Heart right ventricle (tissue), 16 donors: ENCODE measurements at regions not wholly inside any gene's neighbourhood (a gene's known extent, or its start where the extent isn't known, plus 50 kb on each side); places are given as distances from the start of the nearest gene placed in this dataset.

ENCODE experiments used
- ATAC-seq, 8 donors: fragments of 200-7000 bp; cut with Tn5 transposase; one replicate each; pipeline ENCODE4 v1.9.1; 2020; ENCODE audit warnings: mild to moderate bottlenecking in 8 of 8, moderate library complexity in 8 of 8, moderate number of reproducible peaks in 1 of 8
- DNase-seq, 2 donors: peaks; one replicate each; pipeline ENCODE4 v3.0.0-alpha.2; 2020
- H3K27ac ChIP-seq, 10 donors: fragments of 200-600 bp; sonication (generic) in 2 of 10; one replicate each; pipeline versions ENCODE4 v1.5.0 to v1.8.0; 2020 to 2022; ENCODE audit warnings: mild to moderate bottlenecking in 3 of 10
- H3K27me3 ChIP-seq, 7 donors: fragments of 200-600 bp; one replicate each; pipeline ENCODE4 v1.8.0; 2021 to 2022; ENCODE audit warnings: mild to moderate bottlenecking in 2 of 7
- H3K36me3 ChIP-seq, 9 donors: fragments of 200-600 bp; sonication (generic) in 1 of 9; one replicate each; pipeline versions ENCODE4 v1.5.0 to v1.8.0; 2020 to 2022; ENCODE audit warnings: mild to moderate bottlenecking in 2 of 9
- H3K4me1 ChIP-seq, 9 donors: fragments of 200-600 bp; sonication (generic) in 1 of 9; one replicate each; pipeline versions ENCODE4 v1.5.0 to v1.8.0; 2020 to 2022; ENCODE audit warnings: mild to moderate bottlenecking in 4 of 9
- H3K4me3 ChIP-seq, 10 donors: fragments of 200-600 bp; sonication (generic) in 2 of 10; one replicate each; pipeline versions ENCODE4 v1.5.0 to v1.8.0; 2020 to 2022; ENCODE audit warnings: mild to moderate bottlenecking in 7 of 10, moderate library complexity in 2 of 10
- H3K9me3 ChIP-seq, 11 donors: fragments of 200-600 bp in 10 of 11; sonication (generic) in 2 of 11; one replicate each; pipeline versions ENCODE4 v1.5.0 to v1.8.0; 2013 to 2022; ENCODE audit warnings: mild to moderate bottlenecking in 2 of 11, control low read depth in 1 of 11, moderate library complexity in 1 of 11
- CTCF ChIP-seq, 9 donors: fragments of 200-600 bp; sonication (generic) in 2 of 9; IDR thresholded peaks; one replicate each; pipeline versions ENCODE4 v1.5.0 to v1.8.0; 2021 to 2022; ENCODE audit warnings: antibody characterized with exemption in 9 of 9, mild to moderate bottlenecking in 5 of 9, moderate library complexity in 1 of 9
- WGBS, 2 donors: extraction: QIAGEN DNeasy Blood & Tissue Kit; methylation state at CpG; one replicate each; pipeline ENCODE4 v1.1.7; 2013; ENCODE audit warnings: inconsistent platforms in 1 of 2; 5-methylcytosine and 5-hydroxymethylcytosine counted together
- intact Hi-C, 10 donors: fragments of 100-400 bp; cut with DNase I; formaldehyde crosslinking; loops; one replicate each; pipeline versions ENCODE4 v1.11.1 to v1.14.2; 2022
- donor health status: Arrhythmogenic right ventricular cardiomyopathy.
- donor health status: ischemic (EF 13 %, LVEDD 7.1; RV severe dilation, severe dysfunction).
- donor health status: healthy with polysubstance abuse.
- donor health status: DM: no; HTN: yes; CAD: no.
- donor health status: DM: no; HTN: no; CAD: no.
- donor health status: ischemic (EF 25% LVEDD 6.9; RV normal size, moderate dysfunction).
- donor health status: ischemic (EF 25% LVEDD 5.7; RV mildly dilated, moderate dysfunction).
- donor health status: healthy.
- donor health status: DM: yes; HTN: yes; CAD: no.
- donor health status: Ischemic cardiomyopathy.
- donor health status: ischemic (EF 35%, LVEDD 5.7; RV mildly dilated, moderate dysfunction).
- donor health status: nonischemic (EF 11% LVEDD 7.7; RV severe dilation, severe dysfunction).
- donor health status: DM: yes; HTN: yes; CAD: no.
- donor health status: PGD.
- donor health status: ischemic (EF 29% LVEDD 5.4; RV normal size, mild dysfunction).
- donor health status: nonischemic (EF 23%, LVEDD 6.1; RV moderate dilation, normal function).

- intact Hi-C loops, result no loop called here
- ATAC-seq (no peak), DNase-seq (no peak)
- H3K4me3 ChIP-seq, result no peak overlapping the region
- H3K27ac ChIP-seq, result no peak overlapping the region
- peaks cover 0 to 6% (median 0%) of the 10 kb centered on the region in 11 donors for H3K9me3 ChIP-seq
- no peak for TF ChIP-seq CTCF (IDR thresholded peaks at IDR 0.05)
- H3K36me3 ChIP-seq, result no peaks in the 10 kb centered on the region
- 46 to 62% methylated on average over 9 of the region's 9 CpGs for WGBS, 2 donors
- peaks cover 0 to 15% (median 0%) of the 10 kb centered on the region in 7 donors for H3K27me3 ChIP-seq
- no peaks in the 10 kb centered on the region for H3K4me1 ChIP-seq
Measured at GRCh38 chrX:114162068-114162735, 421.7 kb upstream of the HTR2C start.

- Histone ChIP-seq H3K36me3 (no peaks in the 10 kb centered on the region), H3K27ac (no peak overlapping the region), H3K9me3 (no peaks in the 10 kb centered on the region), H3K4me1 (no peaks in the 10 kb centered on the region), H3K27me3 (peaks cover 0 to 11% (median 0%) of the 10 kb centered on the region in 7 donors), H3K4me3 (no peak overlapping the region)
- DNase-seq (no peak), ATAC-seq (no peak)
- 73 to 83% methylated on average over 1 of the region's 1 CpG for WGBS, 2 donors
- intact Hi-C loops, result no loop called here
- TF ChIP-seq CTCF (IDR thresholded peaks at IDR 0.05), result no peak
Measured at GRCh38 chrX:114152801-114153200, 431.1 kb upstream of the HTR2C start.

- Histone ChIP-seq H3K36me3 (no peaks in the 10 kb centered on the region), H3K9me3 (no peaks in the 10 kb centered on the region), H3K4me3 (no peak overlapping the region), H3K27me3 (peaks cover 0 to 11% (median 0%) of the 10 kb centered on the region in 7 donors), H3K27ac (no peak overlapping the region), H3K4me1 (no peaks in the 10 kb centered on the region)
- TF ChIP-seq CTCF (IDR thresholded peaks at IDR 0.05), result no peak
- 47 to 50% methylated on average over 1 of the region's 1 CpG for WGBS, 2 donors
- intact Hi-C loops, result no loop called here
- ATAC-seq (peak in 1 of 8 donors; percentile 31), DNase-seq (no peak)
Measured at GRCh38 chrX:114152130-114152529, 431.8 kb upstream of the HTR2C start.

- Histone ChIP-seq H3K27me3 (peaks cover 0 to 24% (median 0%) of the 10 kb centered on the region in 7 donors), H3K4me1 (no peaks in the 10 kb centered on the region), H3K27ac (no peak overlapping the region), H3K36me3 (no peaks in the 10 kb centered on the region), H3K9me3 (no peaks in the 10 kb centered on the region), H3K4me3 (no peak overlapping the region)
- TF ChIP-seq CTCF (IDR thresholded peaks at IDR 0.05), result no peak
- DNase-seq, result no peak
- ATAC-seq, result no peak
- intact Hi-C loops, result no loop called here
- WGBS, 2 donors, result 47 to 73% methylated on average over 1 of the region's 1 CpG
Measured at GRCh38 chrX:114134465-114134864, 449.4 kb upstream of the HTR2C start.
